Activated CD8-positive, alpha-beta memory T cell treated with anti-CD3 and anti-CD28 coated beads for 36 hours (primary cell): ENCODE measurements at regions not wholly inside any gene's neighbourhood (a gene's known extent, or its start where the extent isn't known, plus 50 kb on each side); places are given as distances from the start of the nearest gene placed in this dataset.
"Not testable (repeated sequence)": the region's sequence is repeated elsewhere in the genome, so short reads cannot be mapped to it uniquely, and the experiment has no call there.

ENCODE experiments used
- CTCF ChIA-PET: fragments of 350-600 bp; sonication (Branson Sonifier 250); formaldehyde crosslinking; loops from one replicate; lab custom pipeline; 2021; ENCODE audit warnings: antibody characterized with exemption; lab: Charles Lee
- POLR2A ChIA-PET: fragments of 350-600 bp; sonication (Branson Sonifier 250); formaldehyde crosslinking; loops from one replicate; lab custom pipeline; 2021; ENCODE audit warnings: antibody characterized with exemption; lab: Charles Lee

DNA sequence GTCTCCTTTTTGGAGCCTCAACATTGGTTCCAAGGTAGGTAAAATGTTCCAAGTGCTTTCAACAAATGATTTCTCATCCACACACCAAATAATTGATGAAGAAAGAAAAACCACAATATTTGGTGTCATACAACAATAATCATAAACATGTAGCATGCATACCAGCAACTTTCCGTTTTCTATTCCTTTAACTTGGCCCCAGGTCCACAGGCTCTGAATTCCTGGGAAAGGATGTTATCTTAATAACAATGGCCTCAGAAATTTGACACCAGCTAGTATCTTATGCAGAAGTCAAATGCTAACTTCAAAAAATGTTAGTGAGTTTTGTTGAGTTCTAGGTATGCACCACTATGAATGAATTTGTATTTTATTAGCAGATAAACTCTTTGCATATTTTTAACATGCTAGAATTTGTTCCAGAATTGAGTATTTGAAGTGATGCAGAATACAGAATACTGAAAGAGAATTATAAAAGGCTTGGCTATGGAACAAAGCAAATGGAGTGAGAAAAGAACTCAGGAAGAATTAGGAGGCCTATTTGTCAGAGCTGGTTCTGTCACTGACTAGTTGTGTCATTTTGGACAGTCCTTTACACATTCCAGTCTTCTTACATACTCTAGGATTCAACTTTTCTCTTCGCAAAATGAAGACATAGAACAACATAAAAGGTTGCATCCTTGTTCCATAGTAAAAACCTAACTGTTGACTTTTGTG, 435.3 kb upstream of the TNC start:
- ChIA-PET CTCF (no interaction called here), POLR2A (no interaction called here)

DNA sequence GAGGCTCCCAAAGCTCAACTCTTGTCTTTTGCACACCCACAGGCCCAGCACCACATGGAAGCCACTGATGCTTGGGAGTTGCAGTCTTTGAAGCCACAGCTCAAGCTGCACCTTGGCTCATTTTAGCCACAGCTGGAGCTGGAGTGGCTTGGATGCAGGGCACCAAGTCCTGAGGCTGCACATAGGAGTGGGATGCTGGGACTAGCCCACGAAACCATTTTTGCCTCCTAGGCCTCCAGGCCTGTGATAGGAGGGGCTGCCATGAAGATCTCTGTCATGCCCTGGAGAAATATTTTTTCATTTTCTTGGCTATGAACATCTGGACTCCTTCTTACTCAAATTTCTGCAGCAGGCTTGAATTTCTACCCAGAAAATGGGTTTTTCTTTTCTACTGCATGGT, 438.5 kb upstream of the TNC start:
- ChIA-PET CTCF (no interaction called here), POLR2A (no interaction called here)

- CTCF ChIA-PET: no interaction called here
- POLR2A ChIA-PET: no interaction called here
Measured at GRCh38 chr9:115575147-115575546, 457.2 kb upstream of the TNC start.

GRCh38 chr9:115585458-115585857, 467.5 kb upstream of the TNC start:
- POLR2A ChIA-PET, CTCF ChIA-PET: not testable (repeated sequence)

- ChIA-PET CTCF (interaction anchor here (1.1 kb wide), 1 partner anchor 88 kb away, joined by 3 read pairs; no protein-coding TSS in a partner anchor), POLR2A (no interaction called here)
Measured at GRCh38 chr9:115587310-115587709, 469.4 kb upstream of the TNC start.

- CTCF ChIA-PET: no interaction called here
- POLR2A ChIA-PET: no interaction called here
Measured at GRCh38 chr9:115590011-115590410, 472.1 kb upstream of the TNC start.

GRCh38 chr9:115591584-115591984, 473.6 kb upstream of the TNC start:
- CTCF ChIA-PET: interaction anchor here (0.7 kb wide), 1 partner anchor 1056 kb away, joined by 3 read pairs; no protein-coding TSS in a partner anchor
- POLR2A ChIA-PET: no interaction called here

- ChIA-PET CTCF (interaction anchor here (1.2 to 1.7 kb wide), 2 partner anchors 977 to 1064 kb away, joined by 3 read pairs; no protein-coding TSS in a partner anchor), POLR2A (no interaction called here)
Measured at GRCh38 chr9:115593587-115594091, 475.7 kb upstream of the TNC start.

- ChIA-PET CTCF (interaction anchor here (1.2 kb wide), 1 partner anchor 976 kb away, joined by 3 read pairs; no protein-coding TSS in a partner anchor), POLR2A (no interaction called here)
Measured at GRCh38 chr9:115594557-115594956, 476.6 kb upstream of the TNC start.

- ChIA-PET CTCF (no interaction called here), POLR2A (no interaction called here)
Measured at GRCh38 chr9:115596021-115596745, 478.2 kb upstream of the TNC start.

GRCh38 chr9:115596746-115597080, 478.8 kb upstream of the TNC start:
- ChIA-PET CTCF (no interaction called here), POLR2A (no interaction called here)

DNA sequence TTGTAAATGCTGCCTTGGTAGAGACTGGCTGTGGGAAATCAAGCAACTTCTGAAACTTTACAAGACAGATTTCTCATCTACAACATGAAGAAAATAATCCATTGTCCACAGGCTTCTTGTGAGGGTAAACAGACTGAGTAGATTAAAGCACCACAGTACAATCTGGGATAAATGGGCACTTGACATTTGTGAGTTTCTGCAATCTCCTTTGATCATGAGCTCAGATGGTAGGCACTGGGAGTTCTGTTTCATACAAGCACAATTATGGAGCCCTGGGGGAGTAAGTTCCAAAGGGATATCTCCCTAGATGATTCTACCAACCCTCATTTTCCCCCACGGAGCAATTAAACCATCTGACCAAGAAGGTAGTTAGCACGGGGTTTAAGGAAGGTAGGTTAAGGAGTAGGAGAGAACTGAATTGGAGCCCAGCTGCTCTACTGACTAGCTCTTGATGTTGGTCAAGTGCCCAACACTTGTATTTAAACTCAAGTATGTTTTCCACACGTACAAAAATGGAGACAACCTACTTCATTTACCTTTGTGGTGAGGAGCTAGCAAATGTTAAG, 479.5 kb upstream of the TNC start:
- ChIA-PET CTCF (no interaction called here), POLR2A (no interaction called here)

DNA sequence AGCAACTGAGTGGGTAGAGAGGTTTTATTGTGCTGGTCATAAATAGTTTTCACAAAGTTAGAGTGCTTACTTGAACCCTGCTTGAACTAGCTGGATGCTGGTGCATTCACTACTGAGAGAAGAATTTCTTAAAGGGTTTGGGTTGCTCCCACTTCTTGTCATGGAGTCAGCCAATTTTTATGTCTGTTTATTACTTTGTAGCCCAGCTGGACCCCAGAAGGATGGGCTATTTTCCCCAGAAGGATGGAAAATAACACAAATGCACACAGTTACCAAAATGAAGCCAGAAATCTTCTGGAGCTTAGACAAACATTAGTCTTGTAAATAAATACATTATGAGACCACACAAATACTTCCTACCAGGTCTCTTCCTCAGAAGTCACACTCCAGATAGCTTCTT, 480.8 kb upstream of the TNC start:
- CTCF ChIA-PET: no interaction called here
- POLR2A ChIA-PET: no interaction called here

DNA sequence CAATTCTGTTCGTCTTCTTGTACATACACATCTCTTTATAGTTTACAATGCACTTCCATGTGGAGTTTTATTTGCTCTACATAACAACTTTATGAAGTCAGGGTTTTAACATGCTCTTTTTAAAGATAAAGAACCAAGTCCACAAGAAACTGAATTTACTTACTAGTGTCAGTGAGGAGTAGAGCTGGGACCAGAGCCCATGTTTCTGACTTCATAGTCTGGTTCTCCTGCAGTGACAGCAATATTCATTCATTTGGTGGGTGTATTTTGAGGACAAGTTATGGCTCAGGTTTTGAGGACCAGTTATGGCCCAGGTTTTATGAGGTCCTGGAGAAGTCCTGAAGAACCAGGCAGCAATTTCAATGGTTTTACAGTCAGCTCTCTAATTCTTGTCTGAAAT, 481.9 kb upstream of the TNC start:
- ChIA-PET CTCF (no interaction called here), POLR2A (no interaction called here)

DNA sequence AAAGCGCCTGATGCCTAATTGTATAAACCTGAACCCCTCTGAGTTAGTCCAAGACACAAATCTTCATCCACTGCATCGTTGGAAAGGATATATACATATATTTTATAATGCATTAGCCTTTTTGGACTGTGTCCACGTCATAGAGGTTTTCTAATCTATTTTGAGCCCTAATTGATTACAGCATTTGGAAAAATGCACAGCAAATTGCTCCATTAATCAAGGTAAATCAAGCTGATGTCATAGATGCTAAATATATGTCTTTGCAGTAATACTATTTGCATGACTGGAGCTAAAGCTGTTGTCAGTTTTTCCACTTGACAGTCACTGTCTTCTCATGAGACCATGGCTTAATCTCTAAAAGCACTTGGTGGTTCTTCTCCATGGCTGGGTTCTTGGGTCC, 483.5 kb upstream of the TNC start:
- CTCF ChIA-PET: no interaction called here

GRCh38 chr9:115604831-115605483, 487.0 kb upstream of the TNC start:
- POLR2A ChIA-PET: no interaction called here
- CTCF ChIA-PET: no interaction called here

More for the DNA sequence above, 483.5 kb upstream of the TNC start:
- POLR2A ChIA-PET: no interaction called here

- POLR2A ChIA-PET: no interaction called here
- CTCF ChIA-PET: no interaction called here
Measured at GRCh38 chr9:115606838-115607237, 488.9 kb upstream of the TNC start.

GRCh38 chr9:115614326-115614999, 496.5 kb upstream of the TNC start:
- POLR2A ChIA-PET: no interaction called here
- CTCF ChIA-PET: no interaction called here

GRCh38 chr9:115615000-115615401, 497.0 kb upstream of the TNC start:
- POLR2A ChIA-PET: no interaction called here

More at GRCh38 chr9:115615000-115615401, 497.0 kb upstream of the TNC start:
- CTCF ChIA-PET: no interaction called here
